Mesothelial cell of epicardium (in vitro differentiated cells): ENCODE measurements at regions not wholly inside any gene's neighbourhood (a gene's known extent, or its start where the extent isn't known, plus 50 kb on each side); places are given as distances from the start of the nearest gene placed in this dataset.

ENCODE experiments used
- DNase-seq, 2 experiments: peaks; one replicate each; pipeline ENCODE4 v3.0.0; 2021; ENCODE audit warnings: low spot score in 2 of 2; ENCODE audit not compliant: unreplicated experiment in 2 of 2
- H3K27ac Mint-ChIP-seq: 2 replicates; pipeline ENCODE4 v1.8.0; 2021; ENCODE audit warnings: mixed read lengths
- H3K27me3 Mint-ChIP-seq: 2 replicates; pipeline ENCODE4 v1.8.0; 2021; ENCODE audit warnings: low read depth, mixed read lengths
- H3K36me3 Mint-ChIP-seq: 2 replicates; pipeline ENCODE4 v1.8.0; 2021; ENCODE audit warnings: mixed read lengths
- H3K4me1 Mint-ChIP-seq: 2 replicates; pipeline ENCODE4 v1.8.0; 2021; ENCODE audit warnings: mixed read lengths
- H3K4me3 Mint-ChIP-seq: 2 replicates; pipeline ENCODE4 v1.8.0; 2021; ENCODE audit warnings: mild to moderate bottlenecking, moderate library complexity, mixed read lengths
- H3K9me3 Mint-ChIP-seq: 2 replicates; pipeline ENCODE4 v1.8.0; 2021; ENCODE audit warnings: mixed read lengths
- CTCF ChIP-seq: fragments of 200-600 bp; sonication (generic); IDR thresholded peaks from one replicate; pipeline ENCODE4 v1.5.0; 2021; ENCODE audit warnings: antibody characterized with exemption; ENCODE audit not compliant: unreplicated experiment

GRCh38 chr6:756224-756623 is 63.3 kb upstream of the EXOC2 start:
- Mint-ChIP-seq H3K9me3 (peaks cover 7% of the 10 kb centered on the region), H3K4me3 (no peak overlapping the region), H3K36me3 (no peaks in the 10 kb centered on the region), H3K27me3 (no peaks in the 10 kb centered on the region), H3K27ac (no peak overlapping the region), H3K4me1 (no peaks in the 10 kb centered on the region)
- DNase-seq: no peak
- no peak for TF ChIP-seq CTCF

DNA sequence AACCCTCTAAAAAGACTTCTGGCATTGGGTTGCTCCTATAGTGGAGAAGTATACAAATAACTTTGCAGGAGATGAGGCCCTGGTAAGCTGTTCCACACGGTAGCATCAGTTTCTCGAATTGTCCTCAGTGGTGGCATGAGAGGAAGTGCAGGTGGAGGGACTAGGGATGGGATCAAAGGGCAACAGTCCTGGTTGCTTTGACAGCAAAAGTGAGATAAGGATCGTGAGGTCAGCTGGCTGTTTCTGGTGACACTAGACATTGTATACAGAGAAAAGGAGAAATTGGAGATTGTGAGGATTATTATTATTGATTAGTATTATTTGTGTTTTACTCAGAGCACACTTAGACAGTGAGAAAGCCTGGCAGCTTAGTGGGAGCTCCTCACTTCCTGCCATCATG is 61.3 kb upstream of the EXOC2 start:
- Mint-ChIP-seq H3K27ac (no peak overlapping the region), H3K4me1 (no peaks in the 10 kb centered on the region), H3K27me3 (no peaks in the 10 kb centered on the region), H3K36me3 (no peaks in the 10 kb centered on the region), H3K9me3 (peaks cover 7% of the 10 kb centered on the region), H3K4me3 (no peak overlapping the region)
- no peak for TF ChIP-seq CTCF
- DNase-seq: no peak

GRCh38 chr6:753486-753885 is 60.5 kb upstream of the EXOC2 start:
- H3K4me1 Mint-ChIP-seq: no peaks in the 10 kb centered on the region
- H3K9me3 Mint-ChIP-seq: peaks cover 7% of the 10 kb centered on the region

GRCh38 chr6:752438-752837 is 59.5 kb upstream of the EXOC2 start:
- no peak overlapping the region for H3K27ac Mint-ChIP-seq
- no peaks in the 10 kb centered on the region for H3K36me3 Mint-ChIP-seq
- peaks cover 1% of the 10 kb centered on the region for H3K27me3 Mint-ChIP-seq
- H3K4me1 Mint-ChIP-seq: no peaks in the 10 kb centered on the region
- H3K9me3 Mint-ChIP-seq: peaks cover 7% of the 10 kb centered on the region
- DNase-seq: no peak
- no peak for TF ChIP-seq CTCF
- no peak overlapping the region for H3K4me3 Mint-ChIP-seq

More at GRCh38 chr6:753486-753885, 60.5 kb upstream of the EXOC2 start:
- no peak overlapping the region for H3K27ac Mint-ChIP-seq
- TF ChIP-seq CTCF: no peak
- H3K36me3 Mint-ChIP-seq: no peaks in the 10 kb centered on the region
- no peaks in the 10 kb centered on the region for H3K27me3 Mint-ChIP-seq
- no peak for DNase-seq
- no peak overlapping the region for H3K4me3 Mint-ChIP-seq

DNA sequence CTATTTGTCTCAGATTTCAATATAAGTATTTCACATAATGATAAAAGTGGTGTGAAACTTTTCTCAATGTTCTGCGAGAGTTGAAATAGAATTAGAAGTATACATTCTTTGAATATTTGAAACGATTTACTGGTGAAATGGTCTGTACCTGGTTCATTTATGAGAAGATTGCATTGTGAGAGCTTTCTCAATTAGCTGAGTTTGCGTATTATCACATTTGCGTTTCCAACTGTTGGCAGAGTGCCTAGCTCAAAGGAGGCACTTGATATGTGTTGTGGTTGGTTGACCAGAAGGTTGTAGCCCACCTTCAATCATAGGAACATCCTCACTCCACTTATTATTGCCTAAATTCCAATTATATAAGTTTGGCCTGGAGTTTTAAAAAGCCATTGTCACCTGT is 58.8 kb upstream of the EXOC2 start:
- no peaks in the 10 kb centered on the region for H3K4me1 Mint-ChIP-seq
- no peak overlapping the region for H3K27ac Mint-ChIP-seq
- H3K9me3 Mint-ChIP-seq: peaks cover 3% of the 10 kb centered on the region
- H3K27me3 Mint-ChIP-seq: peaks cover 3% of the 10 kb centered on the region
- no peak overlapping the region for H3K4me3 Mint-ChIP-seq
- H3K36me3 Mint-ChIP-seq: no peaks in the 10 kb centered on the region
- no peak for DNase-seq
- no peak for TF ChIP-seq CTCF

DNA sequence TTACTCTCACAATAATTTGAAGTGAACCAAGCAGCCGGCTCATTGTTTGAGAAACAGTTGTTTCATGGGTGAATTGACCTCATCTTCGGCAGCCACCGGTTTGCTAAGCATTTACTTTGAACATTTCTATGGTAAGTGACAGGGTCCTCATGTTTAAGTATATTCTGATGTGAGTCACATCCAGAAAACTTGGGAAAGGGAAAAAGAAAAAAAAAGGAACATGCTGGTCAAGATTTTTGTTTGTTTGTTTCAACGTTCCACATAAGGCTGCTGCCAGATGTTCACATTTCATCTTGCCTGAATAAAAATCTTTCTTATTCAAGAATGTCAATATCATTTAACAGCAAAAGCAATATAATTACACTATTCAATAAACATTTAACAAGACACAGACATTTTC is 55.0 kb upstream of the EXOC2 start:
- no peak for DNase-seq
- H3K36me3 Mint-ChIP-seq: no peaks in the 10 kb centered on the region
- no peak overlapping the region for H3K4me3 Mint-ChIP-seq
- no peaks in the 10 kb centered on the region for H3K9me3 Mint-ChIP-seq
- no peak for TF ChIP-seq CTCF
- H3K27ac Mint-ChIP-seq: no peak overlapping the region
- peaks cover 6% of the 10 kb centered on the region for H3K27me3 Mint-ChIP-seq
- no peaks in the 10 kb centered on the region for H3K4me1 Mint-ChIP-seq
